HG03354 (cell line): ENCODE measurements at regions not wholly inside any gene's neighbourhood (a gene's known extent, or its start where the extent isn't known, plus 50 kb on each side); places are given as distances from the start of the nearest gene placed in this dataset.
"Not testable (repeated sequence)": the region's sequence is repeated elsewhere in the genome, so short reads cannot be mapped to it uniquely, and the experiment has no call there.

Experiments
- ATAC-seq: cut with Tn5 transposase; IDR thresholded peaks from one replicate; pipeline ENCODE4 v1.9.1; 2021; ENCODE audit warnings: mild to moderate bottlenecking; ENCODE audit not compliant: unreplicated experiment, poor library complexity, severe bottlenecking

DNA sequence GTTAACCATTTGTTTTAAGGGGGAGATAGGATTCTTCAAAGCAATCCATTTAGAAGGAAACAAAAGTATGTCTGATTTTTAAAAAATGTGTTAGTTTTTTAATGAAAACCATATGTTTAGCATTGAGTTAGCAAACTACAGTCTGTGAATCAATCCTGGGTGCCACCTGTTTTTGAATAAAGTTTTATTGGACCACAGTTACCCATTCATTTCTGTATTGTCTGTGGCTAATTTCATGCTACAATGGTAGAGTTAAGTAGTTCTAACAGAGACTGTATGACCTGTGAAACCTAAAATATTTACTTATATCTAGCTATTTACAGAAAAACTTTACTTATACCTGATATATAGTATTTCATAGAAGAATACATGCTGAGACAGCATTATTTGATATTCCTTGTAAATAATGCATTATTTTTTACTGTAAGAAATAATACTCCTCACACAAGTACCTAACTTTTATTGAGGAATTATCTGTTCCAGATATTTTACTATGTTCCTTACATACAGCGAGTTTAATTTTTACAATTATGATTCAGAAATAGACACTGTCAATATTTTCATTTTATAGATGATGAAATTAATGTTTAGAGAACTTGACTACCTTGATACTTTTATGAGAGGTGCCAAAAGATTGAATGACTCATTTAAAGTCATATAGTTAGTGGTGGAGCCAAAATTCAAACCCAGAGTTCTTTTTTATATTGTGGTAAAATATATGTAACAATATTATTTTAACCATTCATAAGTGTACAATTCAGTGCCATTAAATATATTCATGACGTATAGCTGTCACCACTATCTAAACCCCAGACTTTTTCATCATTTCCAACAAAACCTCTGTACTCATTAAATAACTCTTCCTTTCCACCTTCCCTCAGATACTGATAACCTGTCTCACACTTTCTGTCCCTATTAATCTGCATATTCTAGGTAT, 122.0 kb downstream of the GLUD2 start:
- no peak for ATAC-seq

DNA sequence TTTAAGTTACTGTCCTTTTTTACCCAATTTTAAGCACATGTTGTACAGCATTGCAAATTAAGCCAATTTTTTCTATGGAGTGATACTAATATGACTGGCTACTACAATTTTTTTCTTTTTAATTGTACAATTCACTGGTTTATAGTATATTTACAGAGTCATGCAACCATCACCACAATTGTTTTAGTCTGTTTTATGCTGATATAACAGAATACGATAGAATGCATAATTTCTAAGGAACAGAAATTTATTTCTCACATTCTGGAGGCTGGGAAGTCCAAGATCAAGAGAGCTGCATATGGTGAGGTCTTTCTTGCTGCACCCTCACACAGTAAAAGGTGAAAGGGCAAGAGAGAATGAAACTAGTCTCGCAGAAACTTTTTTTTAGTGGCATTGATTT, 125.3 kb downstream of the GLUD2 start:
- ATAC-seq, result no peak

DNA sequence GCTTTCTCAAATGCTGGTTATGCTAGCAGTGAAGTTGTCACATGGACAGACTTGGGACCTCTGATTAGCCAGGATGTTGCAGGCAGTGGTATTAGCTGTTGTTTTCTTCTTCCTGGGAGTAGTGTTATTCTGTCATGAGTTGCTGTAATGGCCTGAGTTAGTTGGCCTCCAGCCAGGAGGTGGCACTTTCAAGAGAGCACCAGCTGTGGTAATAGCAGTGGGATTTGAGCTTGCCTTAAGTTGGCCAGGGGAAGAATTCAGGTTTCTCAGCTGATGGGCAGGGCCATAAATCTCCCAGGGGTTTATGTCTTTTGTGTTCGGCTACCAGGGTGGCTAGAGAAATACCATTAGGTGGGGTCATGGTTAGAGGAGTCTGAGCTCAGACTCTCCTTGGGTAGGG, 132.6 kb downstream of the GLUD2 start:
- no peak for ATAC-seq

DNA sequence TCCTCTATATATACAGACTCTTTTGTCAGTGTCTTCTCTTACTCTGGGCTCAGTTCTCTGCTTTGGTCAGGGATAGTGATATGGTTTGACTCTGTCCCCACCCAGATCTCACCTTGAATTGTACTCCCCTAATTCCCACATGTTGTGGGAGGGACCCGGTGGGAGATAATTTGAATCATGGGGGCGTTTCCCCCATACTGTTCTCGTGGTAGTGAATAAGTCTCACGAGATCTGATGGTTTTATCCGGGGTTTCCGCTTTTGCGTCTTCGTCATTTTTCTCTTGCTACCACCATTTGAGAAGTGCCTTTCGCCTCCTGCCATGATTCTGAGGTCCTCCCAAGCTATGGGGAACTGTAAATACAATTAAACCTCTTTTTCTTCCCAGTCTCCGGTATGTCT, 144.4 kb downstream of the GLUD2 start:
- no peak for ATAC-seq

DNA sequence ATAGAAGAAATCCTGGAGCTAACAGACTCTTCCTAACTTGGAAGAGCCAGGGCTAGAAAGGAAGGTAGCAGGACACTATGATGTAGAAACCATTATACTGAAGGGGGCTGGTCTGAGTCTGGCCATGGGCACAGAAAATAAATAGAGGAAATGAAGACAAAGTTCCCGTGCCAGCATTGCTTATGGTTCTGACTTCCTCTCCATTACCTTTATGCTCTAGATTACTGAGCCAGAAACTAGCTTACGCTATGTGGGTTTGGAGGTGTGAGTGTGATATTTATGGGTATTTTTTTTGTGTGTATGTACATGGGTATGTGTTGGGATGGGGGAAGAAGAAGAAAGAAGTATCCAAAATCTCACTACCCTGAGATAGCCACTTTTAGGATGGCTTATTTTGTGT, 148.3 kb downstream of the GLUD2 start:
- ATAC-seq, result no peak

DNA sequence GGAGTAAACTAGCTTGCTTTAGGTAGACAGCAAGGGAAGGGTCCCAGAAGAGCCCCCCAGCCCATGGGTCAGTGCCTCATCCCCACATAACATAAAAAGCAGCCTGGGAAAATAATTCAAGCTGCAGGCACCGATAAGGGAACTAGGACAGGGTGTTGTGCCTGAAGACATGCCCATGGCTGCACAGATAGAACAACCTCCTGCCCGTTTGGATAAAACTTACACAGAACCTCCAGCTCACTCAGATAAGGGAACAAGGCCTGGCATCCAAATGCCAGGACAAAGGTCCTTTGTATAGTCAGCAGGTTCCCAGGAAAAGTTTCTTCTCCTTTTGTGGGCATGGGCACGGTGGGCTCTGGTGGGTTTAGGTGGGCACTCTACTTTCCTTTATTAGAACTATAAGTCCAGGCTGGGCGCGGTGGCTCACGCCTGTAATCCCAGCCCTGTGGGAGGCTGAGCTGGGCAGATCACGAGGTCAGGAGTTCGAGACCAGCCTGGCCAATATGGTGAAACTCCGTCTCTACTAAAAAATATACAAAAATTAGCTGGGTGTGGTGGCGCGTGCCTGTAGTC, 149.5 kb downstream of the GLUD2 start:
- not testable (repeated sequence) for ATAC-seq

DNA sequence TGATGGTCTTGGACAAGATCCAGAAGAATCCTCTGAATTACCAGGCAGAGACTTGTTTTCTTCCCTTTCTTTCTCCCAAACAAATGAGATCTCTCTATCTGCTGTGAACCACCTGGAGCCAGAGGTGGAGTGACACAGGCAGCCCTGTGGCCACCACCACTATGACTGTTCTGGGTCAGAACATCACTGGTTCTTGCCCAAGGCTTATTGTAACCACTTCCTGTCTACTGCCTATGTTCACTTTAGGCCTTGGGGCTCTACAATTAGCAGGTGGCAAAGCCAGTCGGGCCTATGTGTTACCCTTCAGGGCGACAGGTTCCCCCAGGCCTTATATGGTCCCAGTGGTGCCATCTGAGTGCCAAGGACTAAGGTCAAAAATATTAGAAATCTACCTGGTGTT, 161.2 kb downstream of the GLUD2 start:
- no peak for ATAC-seq

DNA sequence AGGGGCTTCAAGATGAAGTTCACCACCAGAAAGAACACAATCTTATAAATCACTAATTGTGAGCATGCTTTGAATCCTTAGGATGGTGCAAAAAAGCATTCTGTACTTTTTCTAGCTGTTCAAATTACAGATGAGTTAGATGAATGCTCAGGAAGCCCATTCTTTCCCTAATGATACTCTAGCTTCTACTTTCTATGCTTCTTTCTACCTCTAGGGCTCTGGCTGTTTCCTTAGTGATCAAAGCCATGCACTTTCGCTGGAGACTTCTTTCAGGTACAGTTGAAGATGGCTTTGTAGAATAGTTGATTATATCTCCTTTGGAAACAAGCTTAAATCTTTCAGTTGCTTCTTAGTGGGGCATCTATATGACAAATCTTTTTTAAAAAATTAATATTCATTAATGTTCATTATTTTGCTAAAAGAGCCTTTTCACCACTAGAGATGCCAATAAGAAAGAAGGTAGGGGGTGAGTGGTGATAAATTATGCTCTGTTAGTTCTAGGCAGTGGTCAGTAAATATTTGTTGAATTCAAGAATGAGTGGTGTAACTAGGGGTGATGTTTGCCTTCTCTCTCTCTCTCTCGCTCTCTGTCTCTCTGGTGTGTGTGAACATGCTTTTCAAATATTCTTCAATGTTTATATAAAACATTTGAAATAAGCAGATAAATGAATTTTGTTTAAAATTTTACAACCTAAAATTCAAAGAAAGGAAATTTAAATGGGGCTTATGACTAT, 169.4 kb downstream of the GLUD2 start:
- ATAC-seq, result no peak

DNA sequence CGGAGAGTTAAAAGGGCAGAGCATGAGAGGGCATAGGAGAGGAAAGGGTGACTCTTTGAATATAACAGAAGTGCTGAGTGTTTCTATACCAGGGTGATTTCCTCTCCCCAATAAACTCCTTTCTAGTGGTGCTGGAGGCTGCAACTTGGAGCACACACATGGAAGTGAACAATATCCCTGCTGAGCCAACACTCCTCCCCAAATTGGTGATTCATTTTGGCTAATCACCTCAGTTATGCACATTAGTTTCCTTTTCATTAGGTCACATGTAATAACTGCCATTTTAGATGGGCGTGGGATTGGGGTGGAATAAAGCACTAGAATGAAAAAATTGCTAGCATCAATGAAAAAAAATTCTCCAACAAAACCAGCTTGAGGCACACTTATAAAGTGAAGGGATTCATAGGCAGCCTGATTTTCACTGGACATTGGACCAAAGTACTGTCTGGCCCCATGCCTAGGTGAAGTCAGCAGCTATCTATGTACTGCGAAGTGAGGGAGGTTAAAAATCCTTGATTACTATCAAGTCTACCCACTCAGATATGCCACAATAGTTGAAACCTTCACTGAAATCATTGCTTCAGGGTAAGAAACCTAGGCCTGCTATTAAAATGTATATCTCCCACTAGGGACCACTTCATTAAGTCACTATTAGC, 174.0 kb downstream of the GLUD2 start:
- ATAC-seq, result no peak

DNA sequence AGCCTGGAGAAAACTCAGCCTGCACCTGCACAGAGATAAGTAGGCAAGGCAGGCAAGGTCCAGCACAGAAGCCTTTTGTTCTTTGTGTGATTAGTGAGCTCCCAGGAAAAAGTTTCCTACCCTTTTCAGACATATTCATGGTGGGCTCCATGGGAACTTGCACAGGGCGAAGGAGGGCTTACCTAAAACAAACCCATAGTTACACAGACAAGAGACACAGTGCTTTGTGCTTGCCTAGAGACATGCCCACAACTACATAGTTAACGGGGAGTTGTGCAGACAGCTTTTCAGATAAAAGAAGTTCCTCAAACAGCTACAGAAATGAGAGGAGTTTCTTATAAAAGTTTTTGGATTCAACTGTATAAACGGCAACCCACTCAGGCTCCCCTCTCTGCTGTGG, 180.5 kb downstream of the GLUD2 start:
- ATAC-seq, result no peak

DNA sequence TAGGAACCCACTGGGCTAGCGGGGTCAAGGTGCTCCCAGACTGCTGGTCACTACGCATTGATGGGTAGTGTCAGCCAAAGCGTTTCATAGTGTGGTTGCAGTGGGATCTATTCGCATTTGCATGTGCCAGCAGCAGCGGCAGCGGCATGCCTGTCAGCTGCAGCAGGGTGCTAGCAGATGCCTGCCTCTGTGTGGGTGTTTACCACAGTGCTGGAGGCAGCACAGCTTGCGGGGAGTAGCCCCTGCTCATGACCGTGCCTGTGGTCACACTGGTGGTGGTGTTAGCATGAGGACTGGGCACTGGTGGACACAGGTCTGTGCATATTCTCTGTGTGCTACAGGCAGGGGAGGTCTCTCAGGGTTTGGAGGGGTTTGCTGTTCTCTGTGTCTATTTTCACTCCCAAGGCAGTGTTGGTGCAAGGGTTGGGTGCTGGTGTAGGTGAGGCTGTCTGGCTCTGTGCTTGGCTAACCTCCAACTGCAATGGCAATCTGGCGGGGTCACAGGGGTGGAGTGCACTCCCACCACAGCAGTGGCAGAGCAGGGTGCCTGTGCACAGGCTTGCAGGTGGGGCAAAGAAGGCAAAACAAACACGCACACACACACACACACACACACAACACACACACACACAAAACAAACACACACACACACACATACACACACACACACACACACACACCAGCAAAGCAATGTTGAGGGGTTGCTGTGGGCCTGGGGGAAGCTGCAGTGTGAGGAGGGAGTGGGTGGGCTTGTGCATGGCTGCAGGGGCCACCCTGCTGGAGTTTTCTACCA, 184.4 kb downstream of the GLUD2 start:
- no peak for ATAC-seq

DNA sequence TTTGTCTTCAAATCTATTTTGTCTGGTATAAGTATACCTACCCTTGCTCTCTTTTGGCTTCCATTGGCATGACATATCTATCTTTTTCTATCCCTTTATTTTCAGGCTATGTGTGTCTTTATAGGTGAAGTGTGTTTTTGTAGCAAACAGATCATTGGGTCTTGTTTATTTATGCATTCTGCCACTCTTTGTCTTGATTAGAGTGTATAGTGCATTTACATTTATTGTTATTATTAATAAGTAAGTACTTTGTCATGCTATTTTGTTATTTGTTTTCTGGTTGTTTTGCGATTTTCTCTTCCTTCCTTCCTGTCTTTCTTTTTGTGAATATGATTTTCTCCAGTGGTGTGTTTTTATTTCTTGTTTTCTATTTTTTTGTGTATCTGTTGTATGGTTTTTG, 188.6 kb downstream of the GLUD2 start:
- no peak for ATAC-seq

DNA sequence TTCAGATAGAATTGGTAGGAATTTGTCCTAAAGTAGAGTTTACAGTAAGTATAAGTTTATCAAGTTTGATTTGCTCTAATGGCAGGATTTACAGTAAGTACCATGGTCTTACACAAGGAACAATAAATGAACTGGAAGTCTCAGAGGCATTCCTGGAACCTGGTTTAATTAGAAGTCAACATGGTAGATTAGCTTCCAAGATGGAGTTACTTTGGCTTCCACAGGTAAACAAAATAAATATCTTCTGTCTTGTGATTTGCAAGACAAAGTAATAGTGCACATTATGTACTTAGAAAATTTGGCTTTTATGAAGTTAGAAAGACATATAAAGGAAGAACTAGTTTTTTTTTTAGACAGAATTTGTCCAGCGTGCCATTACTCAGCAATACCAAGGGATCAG, 190.7 kb downstream of the GLUD2 start:
- no peak for ATAC-seq

DNA sequence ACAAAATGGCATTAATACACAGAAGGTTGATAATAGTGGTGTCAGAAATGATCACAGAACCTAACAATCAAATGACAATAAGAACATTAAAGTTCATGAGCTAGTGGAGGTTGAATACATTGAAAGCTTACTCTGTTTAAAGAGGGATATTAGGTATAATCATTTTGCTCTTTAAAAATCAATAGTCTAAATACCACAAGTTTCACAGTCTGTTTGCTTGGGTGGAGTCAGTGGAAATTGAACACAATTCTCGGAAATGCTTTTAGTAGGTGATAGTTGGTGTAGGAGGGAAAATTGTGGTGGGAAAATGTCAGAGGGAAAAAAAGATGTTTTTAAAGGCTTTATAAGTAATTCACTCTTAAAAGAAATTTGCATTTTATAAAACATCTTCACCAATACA, 197.1 kb downstream of the GLUD2 start:
- ATAC-seq, result no peak

DNA sequence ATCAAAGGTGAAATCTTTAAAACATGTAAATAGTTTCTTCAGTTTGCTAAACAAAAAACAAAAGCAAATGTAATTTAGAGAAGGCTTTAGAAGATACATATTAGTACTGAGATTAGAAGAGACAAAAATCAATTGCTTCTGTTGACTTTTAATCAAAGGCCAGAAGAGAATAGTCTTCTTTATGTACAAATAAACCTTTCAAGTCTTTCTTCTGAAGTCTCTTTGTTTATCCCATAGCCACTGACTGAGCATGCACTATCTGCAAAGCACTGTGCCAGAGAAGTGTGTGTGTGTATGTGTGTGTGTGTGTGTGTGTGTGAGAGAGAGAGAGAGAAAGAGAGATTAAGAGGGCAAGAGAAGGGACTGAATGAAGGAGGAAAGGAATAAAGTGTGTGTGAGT, 198.4 kb downstream of the GLUD2 start:
- no peak for ATAC-seq

DNA sequence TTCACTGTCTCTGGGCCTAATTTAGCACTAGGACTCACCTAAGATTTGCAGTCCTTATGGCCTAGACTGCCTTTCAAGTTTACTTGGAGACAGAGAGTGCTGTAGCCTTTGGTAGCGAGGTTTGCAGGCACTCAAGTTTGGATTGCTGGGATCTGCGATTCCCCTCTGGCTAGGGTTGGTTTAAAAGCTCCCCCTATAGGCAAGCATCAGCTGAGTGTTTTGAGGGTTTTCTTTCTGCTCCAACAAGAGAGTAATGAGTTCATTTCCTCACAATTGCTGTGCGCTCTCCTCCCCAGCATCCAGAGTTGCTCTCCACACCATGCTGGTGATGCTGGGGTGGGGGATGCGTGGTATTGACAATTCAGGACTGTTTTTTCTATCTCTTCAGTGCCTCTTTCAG, 206.9 kb downstream of the GLUD2 start:
- ATAC-seq, result no peak

DNA sequence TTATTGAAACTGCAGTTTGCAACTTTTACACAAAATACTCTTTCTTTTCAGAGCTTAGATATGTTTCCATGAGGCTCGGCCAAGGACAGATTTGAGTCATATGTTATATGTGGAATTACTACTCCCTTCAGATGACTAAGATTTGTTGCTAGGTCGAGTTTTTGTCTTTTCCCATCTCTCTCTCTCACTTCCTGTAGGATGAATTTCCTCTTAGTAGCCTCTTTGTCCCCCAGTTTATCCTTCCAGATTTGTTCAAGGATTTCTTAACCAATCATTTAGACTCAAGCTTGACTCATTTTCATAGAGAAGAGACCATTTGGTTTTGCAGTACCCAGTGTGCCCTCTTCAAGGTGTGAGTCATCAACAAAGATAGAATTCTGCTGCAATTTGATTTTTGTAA, 209.2 kb downstream of the GLUD2 start:
- no peak for ATAC-seq

DNA sequence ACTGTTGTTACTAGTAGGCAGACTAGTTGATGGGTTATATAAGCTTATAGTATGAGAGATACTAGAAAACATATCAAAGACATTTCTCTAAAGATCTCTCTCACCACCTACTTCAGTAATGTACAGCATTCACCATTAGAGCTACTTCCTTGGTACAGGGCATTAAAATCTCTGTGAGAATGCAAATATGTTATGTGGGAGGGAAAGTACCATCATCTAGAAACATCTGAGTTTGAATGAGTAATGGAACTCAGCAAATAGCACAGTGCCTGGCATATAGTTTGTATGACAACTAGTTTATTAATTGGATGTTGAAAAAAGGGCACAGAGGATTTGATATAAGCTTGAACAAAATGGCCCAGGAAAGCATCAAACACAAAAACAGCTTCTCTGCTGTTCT, 211.1 kb downstream of the GLUD2 start:
- no peak for ATAC-seq

DNA sequence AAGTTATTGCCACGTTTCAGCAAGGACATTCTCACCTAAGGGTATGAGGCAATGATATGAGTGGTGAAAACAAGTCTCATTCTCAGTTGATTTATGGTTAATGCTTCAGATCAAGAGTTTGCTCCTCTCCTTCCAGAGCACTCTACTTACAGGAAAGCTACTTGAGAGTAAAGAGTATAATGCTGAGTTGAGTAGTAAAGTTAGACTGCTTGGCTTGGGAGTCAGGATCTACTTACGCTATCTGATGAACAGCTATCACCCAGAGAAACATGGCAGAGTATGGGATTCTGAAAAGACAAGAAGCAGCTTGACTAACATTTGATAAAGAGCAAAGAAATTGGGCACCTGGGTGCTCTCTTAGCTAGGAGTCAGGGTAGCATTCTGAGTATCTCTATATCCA, 211.8 kb downstream of the GLUD2 start:
- no peak for ATAC-seq
